ENCODE measurements at regions not wholly inside any gene's neighbourhood (a gene's known extent, or its start where the extent isn't known, plus 50 kb on each side); places are given as distances from the start of the nearest gene placed in this dataset.

- TF ChIP-seq, protein P1, sequence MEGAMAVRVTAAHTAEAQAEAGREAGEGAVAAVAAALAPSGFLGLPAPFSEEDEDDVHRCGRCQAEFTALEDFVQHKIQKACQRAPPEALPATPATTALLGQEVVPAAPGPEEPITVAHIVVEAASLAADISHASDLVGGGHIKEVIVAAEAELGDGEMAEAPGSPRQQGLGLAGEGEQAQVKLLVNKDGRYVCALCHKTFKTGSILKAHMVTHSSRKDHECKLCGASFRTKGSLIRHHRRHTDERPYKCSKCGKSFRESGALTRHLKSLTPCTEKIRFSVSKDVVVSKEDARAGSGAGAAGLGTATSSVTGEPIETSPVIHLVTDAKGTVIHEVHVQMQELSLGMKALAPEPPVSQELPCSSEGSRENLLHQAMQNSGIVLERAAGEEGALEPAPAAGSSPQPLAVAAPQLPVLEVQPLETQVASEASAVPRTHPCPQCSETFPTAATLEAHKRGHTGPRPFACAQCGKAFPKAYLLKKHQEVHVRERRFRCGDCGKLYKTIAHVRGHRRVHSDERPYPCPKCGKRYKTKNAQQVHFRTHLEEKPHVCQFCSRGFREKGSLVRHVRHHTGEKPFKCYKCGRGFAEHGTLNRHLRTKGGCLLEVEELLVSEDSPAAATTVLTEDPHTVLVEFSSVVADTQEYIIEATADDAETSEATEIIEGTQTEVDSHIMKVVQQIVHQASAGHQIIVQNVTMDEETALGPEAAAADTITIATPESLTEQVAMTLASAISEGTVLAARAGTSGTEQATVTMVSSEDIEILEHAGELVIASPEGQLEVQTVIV (IDR thresholded peaks at IDR 0.05; ENCODE audit: borderline replicate concordance, partially characterized antibody) = no peak
- no peak for TF ChIP-seq PAX8 (IDR thresholded peaks at IDR 0.05)
Observed at GRCh38 chr13:64272681-64273080, 2857.0 kb upstream of the PCDH20 start (continued).

- ATAC-seq (no peak), FAIRE-seq (no peak), DNase-seq (ENCODE audit: low read depth, low spot score) (no peak)
- H2AFZ ChIP-seq (ENCODE audit: control insufficient read depth, low read depth, low read length) = no peak overlapping the region
- no TSS peak for BruUV-seq (replicated peaks)
- H3K4me1 ChIP-seq (ENCODE audit: control insufficient read depth, insufficient read depth, low read length) = no peaks in the 10 kb centered on the region
- no peaks in the 10 kb centered on the region for H4K20me1 ChIP-seq (ENCODE audit: control insufficient read depth, insufficient read depth)
- ChIA-PET POLR2A (no interaction called here), SMC1A (ENCODE audit: uncharacterized antibody, unreplicated experiment) (no interaction called here), CTCF (no interaction called here), RAD21 (ENCODE audit: unreplicated experiment) (no interaction called here)
- H3K9ac ChIP-seq (ENCODE audit: control insufficient read depth, insufficient read depth, low read length) = no peak overlapping the region
- H3K27me3 ChIP-seq (replicated peaks in 1 of 2; ENCODE audit: control insufficient read depth in 2 of 2, insufficient read depth in 2 of 2, low read length in 1 of 2) = no peaks in the 10 kb centered on the region
- no peak overlapping the region for H3K4me2 ChIP-seq (ENCODE audit: control insufficient read depth, insufficient read depth)
- intact Hi-C loops (cut with micrococcal nuclease; ENCODE audit: unreplicated experiment) = no loop called here
- no peaks in the 10 kb centered on the region for H3K36me3 ChIP-seq (ENCODE audit: control insufficient read depth in 2 of 2, insufficient read depth in 2 of 2, low read length in 1 of 2)
- H3K9me3 ChIP-seq (replicated peaks; ENCODE audit: control insufficient read depth, insufficient read depth, low read length) = no peaks in the 10 kb centered on the region
- no peak overlapping the region for H3K27ac ChIP-seq (ENCODE audit: control insufficient read depth, insufficient read depth)
- no peaks in the 10 kb centered on the region for H3K79me2 ChIP-seq (ENCODE audit: control insufficient read depth, insufficient read depth, low read length)
- TF ChIP-seq ZZZ3 (IDR thresholded peaks at IDR 0.05; ENCODE audit: control insufficient read depth, insufficient read length, low read depth) (no peak), ZNF622 (IDR thresholded peaks at IDR 0.05) (no peak), ESRRA (IDR thresholded peaks at IDR 0.05; ENCODE audit: low read length) (no peak), SMAD5 (IDR thresholded peaks at IDR 0.05; ENCODE audit: low read depth) (no peak), PRDM15 (CRISPR knock-in tag; IDR thresholded peaks at IDR 0.05) (no peak), TBL1XR1 (IDR thresholded peaks at IDR 0.05; ENCODE audit: low read depth, low read length) (no peak), KLF5 (IDR thresholded peaks at IDR 0.05; ENCODE audit: partially characterized antibody) (no peak), SIN3A (IDR thresholded peaks at IDR 0.05; ENCODE audit: low read depth, low read length) (no peak), KDM1A (IDR thresholded peaks at IDR 0.05; ENCODE audit: borderline replicate concordance) (no peak), HDAC6 (IDR thresholded peaks at IDR 0.05; ENCODE audit: unreplicated experiment) (no peak)
- no peak overlapping the region for H3K4me3 ChIP-seq
- in situ Hi-C loops (cut with MboI) = no loop called here
Observed at GRCh38 chr13:64266024-64266423, 2850.4 kb upstream of the PCDH20 start.
